Peyer's patch (tissue), 4 donors: ENCODE measurements at regions not wholly inside any gene's neighbourhood (a gene's known extent, or its start where the extent isn't known, plus 50 kb on each side); places are given as distances from the start of the nearest gene placed in this dataset.

Experiments used
- POLR2A ChIP-seq, 2 donors: fragments of 450-650 bp; IDR thresholded peaks; one replicate each; pipeline ENCODE4 v1.5.1; 2017; ENCODE audit warnings: antibody characterized with exemption in 2 of 2, mild to moderate bottlenecking in 2 of 2, moderate library complexity in 2 of 2
- TF ChIP-seq, protein P1 (sequence below), 6 experiments: fragments of 450-650 bp in 4 of 6; fragments of 200-600 bp in 2 of 6; sonication (generic) in 1 of 6; IDR thresholded peaks; one replicate each; pipeline ENCODE4 v1.5.1; 2017 to 2019; ENCODE audit warnings: antibody characterized with exemption in 6 of 6, mild to moderate bottlenecking in 3 of 6, moderate library complexity in 1 of 6

DNA sequence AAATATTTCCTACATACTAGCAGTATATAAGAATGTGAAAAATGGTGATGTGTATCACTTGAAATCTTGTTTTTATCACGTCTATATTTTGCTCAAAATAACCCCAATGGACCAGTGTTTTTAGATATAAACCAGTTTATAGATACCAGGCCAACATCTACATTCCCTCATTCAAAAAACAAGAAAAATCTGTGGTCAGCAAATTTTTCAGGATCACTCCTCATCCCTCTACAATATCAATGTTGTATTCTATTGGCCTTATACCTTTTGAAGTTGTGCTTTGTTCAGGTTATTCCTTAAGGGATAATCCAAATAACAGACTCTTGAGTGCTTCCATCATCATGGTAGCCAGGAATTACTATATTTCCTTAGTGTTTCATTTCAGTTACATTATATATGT is 332.9 kb upstream of the ARRDC4 start:
- TF ChIP-seq, protein P1, sequence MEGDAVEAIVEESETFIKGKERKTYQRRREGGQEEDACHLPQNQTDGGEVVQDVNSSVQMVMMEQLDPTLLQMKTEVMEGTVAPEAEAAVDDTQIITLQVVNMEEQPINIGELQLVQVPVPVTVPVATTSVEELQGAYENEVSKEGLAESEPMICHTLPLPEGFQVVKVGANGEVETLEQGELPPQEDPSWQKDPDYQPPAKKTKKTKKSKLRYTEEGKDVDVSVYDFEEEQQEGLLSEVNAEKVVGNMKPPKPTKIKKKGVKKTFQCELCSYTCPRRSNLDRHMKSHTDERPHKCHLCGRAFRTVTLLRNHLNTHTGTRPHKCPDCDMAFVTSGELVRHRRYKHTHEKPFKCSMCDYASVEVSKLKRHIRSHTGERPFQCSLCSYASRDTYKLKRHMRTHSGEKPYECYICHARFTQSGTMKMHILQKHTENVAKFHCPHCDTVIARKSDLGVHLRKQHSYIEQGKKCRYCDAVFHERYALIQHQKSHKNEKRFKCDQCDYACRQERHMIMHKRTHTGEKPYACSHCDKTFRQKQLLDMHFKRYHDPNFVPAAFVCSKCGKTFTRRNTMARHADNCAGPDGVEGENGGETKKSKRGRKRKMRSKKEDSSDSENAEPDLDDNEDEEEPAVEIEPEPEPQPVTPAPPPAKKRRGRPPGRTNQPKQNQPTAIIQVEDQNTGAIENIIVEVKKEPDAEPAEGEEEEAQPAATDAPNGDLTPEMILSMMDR (IDR thresholded peaks at IDR 0.05): no peak
- TF ChIP-seq POLR2A (IDR thresholded peaks at IDR 0.05): no peak
